Left lung (tissue), 4 donors: ENCODE measurements at regions not wholly inside any gene's neighbourhood (a gene's known extent, or its start where the extent isn't known, plus 50 kb on each side); places are given as distances from the start of the nearest gene placed in this dataset.
A peak's percentile ranks its signal among the peaks of the same experiment; 100 is the strongest.

Experiments
- ATAC-seq: fragments of 200-7000 bp; cut with Tn5 transposase; one replicate; pipeline ENCODE4 v1.9.1; 2020; ENCODE audit warnings: moderate library complexity
- DNase-seq, 4 donors: peaks; one replicate each; pipeline ENCODE4 v3.0.0-alpha.2; 2013 to 2020
- H3K27ac ChIP-seq, 2 donors: fragments of 200-600 bp; sonication (generic) in 1 of 2; one replicate each; pipeline versions ENCODE4 v1.5.0 to v1.8.0; 2020 to 2021
- H3K27me3 ChIP-seq, 2 donors: fragments of 200-600 bp; sonication (generic) in 1 of 2; one replicate each; pipeline versions ENCODE4 v1.5.0 to v1.8.0; 2020 to 2021
- H3K36me3 ChIP-seq, 2 donors: fragments of 200-600 bp; sonication (generic) in 1 of 2; one replicate each; pipeline versions ENCODE4 v1.5.0 to v1.8.0; 2020 to 2021
- H3K4me1 ChIP-seq, 2 donors: fragments of 200-600 bp; one replicate each; pipeline ENCODE4 v1.8.0; 2021
- H3K4me3 ChIP-seq, 2 donors: fragments of 200-600 bp; sonication (generic) in 1 of 2; one replicate each; pipeline versions ENCODE4 v1.5.0 to v1.8.0; 2020 to 2021; ENCODE audit warnings: mild to moderate bottlenecking in 1 of 2
- H3K9me3 ChIP-seq, 2 donors: fragments of 200-600 bp; sonication (generic) in 1 of 2; one replicate each; pipeline versions ENCODE4 v1.5.0 to v1.8.0; 2020 to 2021
- CTCF ChIP-seq, 2 donors: fragments of 200-600 bp; sonication (generic) in 1 of 2; IDR thresholded peaks; one replicate each; pipeline versions ENCODE4 v1.5.0 to v1.8.0; 2021; ENCODE audit warnings: antibody characterized with exemption in 2 of 2
- intact Hi-C, 2 donors: fragments of 100-400 bp; cut with DNase I; formaldehyde crosslinking; loops; one replicate each; pipeline versions ENCODE4 v1.11.2 to v1.14.2; 2022
- donor health status: DM: no; HTN: yes; CAD: no.
- donor health status: DM: no; HTN: no; CAD: no.

- ATAC-seq, result no peak
- H3K36me3 ChIP-seq, result no peaks in the 10 kb centered on the region
- H3K27ac ChIP-seq, result peak overlapping the region in 1 of 2 donors; percentile 17
- H3K4me3 ChIP-seq, result no peak overlapping the region
- peaks cover 0 to 8% of the 10 kb centered on the region in 2 donors for H3K27me3 ChIP-seq
- TF ChIP-seq CTCF (IDR thresholded peaks at IDR 0.05), result no peak
- intact Hi-C loops, result no loop called here
- no peaks in the 10 kb centered on the region for H3K9me3 ChIP-seq
- DNase-seq, result no peak
- peaks cover 9 to 51% of the 10 kb centered on the region in 2 donors for H3K4me1 ChIP-seq
These were observed 146.9 kb upstream of the IL12A start for GRCh38 chr3:159841766-159842165.

GRCh38 chr3:159843840-159844730 lies 144.6 kb upstream of the IL12A start:
- peak overlapping the region in 1 of 2 donors; percentile 43 for H3K27ac ChIP-seq
- H3K36me3 ChIP-seq, result no peaks in the 10 kb centered on the region
- intact Hi-C loops, result no loop called here
- no peaks in the 10 kb centered on the region for H3K9me3 ChIP-seq
- DNase-seq (peak in 1 of 4 donors; percentile 44), ATAC-seq (no peak)
- peaks cover 0 to 8% of the 10 kb centered on the region in 2 donors for H3K27me3 ChIP-seq
- peaks cover 8 to 38% of the 10 kb centered on the region in 2 donors for H3K4me1 ChIP-seq
- no peak overlapping the region for H3K4me3 ChIP-seq
- TF ChIP-seq CTCF (IDR thresholded peaks at IDR 0.05), result no peak

- intact Hi-C loops, result no loop called here
- Histone ChIP-seq H3K27me3 (peaks cover 0 to 4% of the 10 kb centered on the region in 2 donors), H3K4me1 (peaks cover 6 to 39% of the 10 kb centered on the region in 2 donors), H3K36me3 (no peaks in the 10 kb centered on the region), H3K27ac (no peak overlapping the region), H3K4me3 (no peak overlapping the region), H3K9me3 (no peaks in the 10 kb centered on the region)
- DNase-seq, result no peak
- TF ChIP-seq CTCF (IDR thresholded peaks at IDR 0.05), result no peak
- no peak for ATAC-seq
These were observed 143.8 kb upstream of the IL12A start for GRCh38 chr3:159844801-159845261.

- peaks cover 6 to 32% of the 10 kb centered on the region in 2 donors for H3K4me1 ChIP-seq
- H3K9me3 ChIP-seq, result peaks cover 0 to 3% of the 10 kb centered on the region in 2 donors
- intact Hi-C loops, result no loop called here
- H3K36me3 ChIP-seq, result no peaks in the 10 kb centered on the region
- no peak for ATAC-seq
- H3K4me3 ChIP-seq, result no peak overlapping the region
- TF ChIP-seq CTCF (IDR thresholded peaks at IDR 0.05), result no peak
- H3K27me3 ChIP-seq, result no peaks in the 10 kb centered on the region
- DNase-seq, result no peak
- no peak overlapping the region for H3K27ac ChIP-seq
These were observed 142.9 kb upstream of the IL12A start for GRCh38 chr3:159845737-159846136.

GRCh38 chr3:159846255-159846654 lies 142.4 kb upstream of the IL12A start:
- H3K27me3 ChIP-seq, result no peaks in the 10 kb centered on the region
- intact Hi-C loops, result no loop called here
- TF ChIP-seq CTCF (IDR thresholded peaks at IDR 0.05), result no peak
- peaks cover 0 to 4% of the 10 kb centered on the region in 2 donors for H3K9me3 ChIP-seq
- ATAC-seq (no peak), DNase-seq (no peak)
- peaks cover 6 to 26% of the 10 kb centered on the region in 2 donors for H3K4me1 ChIP-seq
- no peak overlapping the region for H3K27ac ChIP-seq
- no peaks in the 10 kb centered on the region for H3K36me3 ChIP-seq
- no peak overlapping the region for H3K4me3 ChIP-seq
